ENCODE measurements at regions not wholly inside any gene's neighbourhood (a gene's known extent, or its start where the extent isn't known, plus 50 kb on each side); places are given as distances from the start of the nearest gene placed in this dataset.

- DNase-seq (ENCODE audit: low read depth in 3 of 3, low spot score in 2 of 3): no peak
Observed at GRCh38 chr13:47459512-47459911, 541.6 kb downstream of the SUCLA2 start.

DNA sequence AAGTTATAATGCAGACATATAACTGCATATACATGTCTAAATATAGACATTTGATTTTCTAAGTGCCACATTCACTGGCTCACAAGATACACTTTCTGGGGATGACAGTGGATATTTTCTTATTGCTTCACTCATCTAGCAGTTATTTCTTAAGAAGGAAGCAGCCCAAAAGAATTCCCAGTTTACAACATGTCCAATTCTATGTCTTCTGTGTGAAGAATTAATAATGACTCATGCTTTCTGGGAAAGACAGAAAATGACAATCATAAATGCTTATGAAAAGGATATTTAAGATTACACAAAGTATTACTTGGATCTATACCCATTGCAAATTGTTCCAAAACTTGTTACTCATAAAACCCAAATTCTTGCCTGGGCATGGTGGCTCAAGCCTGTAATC is 543.4 kb downstream of the SUCLA2 start:
- DNase-seq (ENCODE audit: low read depth in 3 of 3, low spot score in 2 of 3): no peak

- no peak for DNase-seq (ENCODE audit: low read depth in 3 of 3, low spot score in 2 of 3)
Observed at GRCh38 chr13:47455626-47456025, 545.4 kb downstream of the SUCLA2 start.

- DNase-seq (ENCODE audit: low read depth in 3 of 3, low spot score in 2 of 3): no peak
Observed at GRCh38 chr13:47454986-47455385, 546.1 kb downstream of the SUCLA2 start.

- DNase-seq (ENCODE audit: low read depth in 3 of 3, low spot score in 2 of 3): no peak
Observed at GRCh38 chr13:47437406-47437805, 540.6 kb upstream of the HTR2A start.

DNA sequence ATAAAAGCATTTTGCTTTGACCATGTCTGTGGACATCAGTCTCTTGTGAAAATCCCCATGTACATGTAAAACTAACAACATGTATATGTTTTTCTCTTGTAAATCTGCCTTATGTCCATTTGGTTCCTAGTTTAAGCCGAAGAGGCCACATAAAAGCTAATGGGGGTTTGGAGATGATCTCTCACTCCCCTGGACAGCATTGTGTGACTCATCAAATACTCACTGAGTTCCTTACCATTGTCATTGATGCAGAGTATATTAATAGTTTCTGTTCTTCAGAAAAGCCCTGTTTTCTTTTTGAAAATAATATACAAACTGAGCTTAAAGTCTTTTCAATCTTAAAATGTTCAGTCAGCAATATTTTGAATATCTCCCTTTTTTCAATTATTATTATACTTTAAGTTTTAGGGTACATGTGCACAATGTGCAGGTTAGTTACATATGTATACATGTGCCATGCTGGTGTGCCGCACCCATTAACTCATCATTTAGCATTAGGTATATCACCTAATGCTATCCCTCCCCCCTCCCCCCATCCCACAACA is 536.7 kb upstream of the HTR2A start:
- no peak for DNase-seq (ENCODE audit: low read depth in 3 of 3, low spot score in 2 of 3)

- no peak for DNase-seq (ENCODE audit: low read depth in 3 of 3, low spot score in 2 of 3)
Observed at GRCh38 chr13:47426126-47426849, 529.4 kb upstream of the HTR2A start.

DNA sequence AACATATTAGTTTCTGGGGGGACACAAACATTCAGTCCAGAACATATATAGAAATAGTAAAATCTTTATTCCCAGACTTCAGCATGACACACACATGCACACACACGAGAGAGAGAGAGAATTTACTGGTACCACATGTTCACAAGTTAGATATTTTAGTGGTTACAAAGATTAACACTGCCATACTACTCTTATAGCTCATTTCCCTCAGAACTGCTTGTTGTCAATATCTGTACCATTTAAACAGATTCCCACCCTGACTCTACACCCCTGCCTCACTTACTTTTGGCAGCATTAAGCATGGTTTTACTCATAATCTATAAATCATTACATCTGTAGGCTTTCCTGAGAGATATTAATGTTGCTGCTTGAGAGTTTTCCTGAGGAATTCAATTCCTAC is 524.7 kb upstream of the HTR2A start:
- DNase-seq (ENCODE audit: low read depth in 3 of 3, low spot score in 2 of 3): no peak

DNA sequence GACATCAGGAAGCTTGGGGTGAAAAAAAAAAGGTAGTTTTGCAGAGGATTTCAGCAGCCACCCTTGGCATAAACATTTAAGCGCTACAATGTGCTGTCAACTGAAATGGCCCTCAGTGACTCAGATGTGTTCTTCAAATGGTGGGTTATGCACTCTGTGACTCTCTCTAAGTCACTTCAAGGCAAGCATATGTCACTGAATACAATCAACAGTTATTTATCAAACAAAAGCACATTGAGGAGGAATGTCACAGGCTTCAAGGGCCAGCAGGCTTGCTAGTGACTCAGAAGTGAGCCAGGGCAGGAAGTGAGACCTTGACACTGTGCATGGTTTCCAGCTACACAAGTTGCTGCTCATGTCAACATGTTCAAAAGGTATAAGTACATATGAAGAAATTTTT is 523.7 kb upstream of the HTR2A start:
- no peak for DNase-seq (ENCODE audit: low read depth in 3 of 3, low spot score in 2 of 3)

DNA sequence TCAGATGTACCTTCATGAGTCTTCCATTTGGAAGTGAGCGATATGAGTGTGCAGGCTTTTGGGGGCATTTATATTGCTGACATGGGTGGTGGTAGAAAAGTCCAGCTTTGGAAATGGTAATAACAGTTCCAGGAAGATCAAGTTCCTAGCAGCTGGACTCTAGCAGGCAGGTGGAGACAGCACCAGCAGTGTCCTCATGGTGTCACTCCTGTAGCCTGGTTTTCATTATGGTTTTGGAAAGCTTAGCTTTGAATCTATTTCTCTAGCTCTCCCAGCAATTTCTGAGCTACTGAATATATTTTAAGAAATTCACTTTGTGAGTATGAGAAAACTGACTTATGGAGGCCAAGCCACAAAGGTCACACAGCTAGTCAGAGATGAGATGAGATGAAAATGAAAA is 523.2 kb upstream of the HTR2A start:
- no peak for DNase-seq (ENCODE audit: low read depth in 3 of 3, low spot score in 2 of 3)

DNA sequence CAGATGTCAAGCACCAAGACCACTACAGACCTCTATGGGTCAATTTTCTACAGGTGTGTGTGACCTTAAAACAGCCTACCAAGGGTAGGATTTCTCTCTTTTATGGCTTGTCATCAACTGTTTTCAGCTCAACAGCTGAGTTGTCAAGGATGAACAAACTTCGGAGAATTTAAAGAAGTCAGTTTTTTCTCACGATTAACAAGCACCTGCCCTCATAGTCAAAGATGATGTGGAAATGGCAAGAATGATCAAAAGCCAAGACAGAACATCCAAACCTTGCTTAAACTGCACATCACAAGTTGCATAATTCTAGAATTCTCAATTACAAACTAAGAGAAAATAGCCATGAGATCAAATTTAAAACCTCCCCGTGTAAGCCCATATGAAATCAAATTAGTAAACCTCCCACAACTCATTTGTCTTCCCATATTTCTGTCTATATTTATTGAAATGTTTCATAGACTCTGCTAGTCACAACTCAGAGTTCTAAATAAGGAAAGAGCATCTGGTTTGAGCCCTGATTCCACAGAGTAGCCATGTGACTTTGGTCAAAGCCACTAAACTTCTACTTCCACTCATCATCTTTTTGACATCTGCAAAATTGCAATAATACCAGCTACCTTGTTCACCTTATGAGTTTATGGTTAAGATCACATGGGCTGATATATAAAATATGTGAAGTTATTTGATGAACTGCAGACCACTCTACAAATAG is 521.5 kb upstream of the HTR2A start:
- no peak for DNase-seq (ENCODE audit: low read depth in 3 of 3, low spot score in 2 of 3)

- no peak for DNase-seq (ENCODE audit: low read depth in 3 of 3, low spot score in 2 of 3)
Observed at GRCh38 chr13:47417485-47417884, 520.6 kb upstream of the HTR2A start.

DNA sequence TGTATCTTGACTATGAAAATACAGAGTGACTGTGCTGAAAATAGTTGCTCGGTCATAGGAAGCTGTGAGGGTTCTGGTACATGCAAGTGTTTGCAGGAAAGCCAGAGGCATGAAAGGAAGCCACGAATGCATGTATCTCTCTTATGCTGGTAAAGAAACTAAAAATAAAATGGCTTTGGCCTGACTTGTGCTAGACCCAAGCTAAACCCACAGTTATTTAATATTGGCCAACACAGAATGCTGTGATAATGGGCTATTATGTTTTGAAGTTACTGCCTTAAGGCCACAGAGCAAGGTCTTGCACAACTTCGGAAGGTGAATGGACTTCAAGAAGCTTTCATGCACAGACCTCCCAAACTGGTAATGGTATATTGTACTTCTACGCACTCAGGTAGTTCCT is 518.2 kb upstream of the HTR2A start:
- DNase-seq (ENCODE audit: low read depth in 3 of 3, low spot score in 2 of 3): no peak

GRCh38 chr13:47413526-47413925 is 516.7 kb upstream of the HTR2A start:
- no peak for DNase-seq (ENCODE audit: low read depth in 3 of 3, low spot score in 2 of 3)

DNA sequence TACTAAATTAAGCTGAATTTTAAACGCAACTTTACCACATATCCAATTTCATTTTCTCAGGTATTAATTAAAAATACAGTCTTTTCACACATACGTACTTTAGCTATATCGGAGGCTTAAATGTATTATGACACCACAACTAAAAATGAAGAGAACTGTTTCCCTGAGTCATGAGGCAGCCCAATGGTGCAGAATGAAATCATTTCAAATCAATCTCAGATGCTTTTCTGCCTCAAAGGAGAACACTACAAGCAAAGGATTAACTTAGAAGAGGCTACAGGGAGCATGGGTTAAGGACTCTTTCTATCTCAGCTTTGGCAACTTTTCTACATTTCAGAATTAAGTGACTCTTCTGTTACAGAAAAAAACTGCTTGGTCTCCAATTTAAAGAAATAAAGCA is 516.3 kb upstream of the HTR2A start:
- no peak for DNase-seq (ENCODE audit: low read depth in 3 of 3, low spot score in 2 of 3)

DNA sequence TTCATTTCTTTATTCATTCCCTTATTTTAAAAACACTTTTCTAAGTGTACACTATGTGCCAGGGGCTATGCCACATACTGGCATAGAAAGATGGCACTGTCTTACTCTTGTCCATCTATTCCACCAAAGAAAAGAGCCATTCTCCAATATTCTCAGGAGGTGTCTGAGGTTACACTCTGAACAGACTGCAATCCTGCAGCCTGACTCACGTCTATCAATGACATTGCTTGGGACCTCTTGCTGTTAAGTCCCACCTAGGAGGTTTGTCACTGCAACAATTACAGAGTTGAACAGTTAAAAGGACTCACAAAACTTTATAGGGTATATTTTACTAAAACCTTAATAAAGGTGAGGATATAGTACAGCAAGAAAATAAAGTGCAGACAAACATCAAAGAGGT is 512.9 kb upstream of the HTR2A start:
- DNase-seq (ENCODE audit: low read depth in 3 of 3, low spot score in 2 of 3): no peak

GRCh38 chr13:47408546-47409319 is 511.9 kb upstream of the HTR2A start:
- no peak for DNase-seq (ENCODE audit: low read depth in 3 of 3, low spot score in 2 of 3)

- no peak for DNase-seq (ENCODE audit: low read depth in 3 of 3, low spot score in 2 of 3)
Observed at GRCh38 chr13:47407808-47408207, 511.0 kb upstream of the HTR2A start.

GRCh38 chr13:47399599-47399998 is 502.7 kb upstream of the HTR2A start:
- DNase-seq (ENCODE audit: low read depth in 3 of 3, low spot score in 2 of 3): no peak

GRCh38 chr13:47397739-47398138 is 500.9 kb upstream of the HTR2A start:
- DNase-seq (ENCODE audit: low read depth in 3 of 3, low spot score in 2 of 3): no peak

DNA sequence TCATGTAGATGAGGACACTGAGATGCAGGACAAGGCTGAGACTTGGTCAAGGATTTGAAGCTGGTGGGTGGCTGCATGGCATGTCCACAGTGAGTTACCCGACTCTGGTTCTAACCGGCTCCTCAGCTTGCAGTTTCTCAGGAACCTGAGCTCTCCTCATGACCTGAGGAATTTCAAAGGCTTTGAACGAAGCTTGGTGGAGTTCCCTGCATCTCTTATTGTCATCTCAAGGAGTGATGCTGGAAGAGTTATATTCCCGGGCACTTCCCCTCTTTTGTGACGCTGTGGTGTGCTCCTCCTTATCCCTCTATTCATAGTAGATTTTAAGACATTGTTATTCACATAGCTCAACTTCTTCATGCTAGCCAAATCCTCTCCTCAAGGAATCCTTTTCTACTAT is 500.1 kb upstream of the HTR2A start:
- no peak for DNase-seq (ENCODE audit: low read depth in 3 of 3, low spot score in 2 of 3)

DNA sequence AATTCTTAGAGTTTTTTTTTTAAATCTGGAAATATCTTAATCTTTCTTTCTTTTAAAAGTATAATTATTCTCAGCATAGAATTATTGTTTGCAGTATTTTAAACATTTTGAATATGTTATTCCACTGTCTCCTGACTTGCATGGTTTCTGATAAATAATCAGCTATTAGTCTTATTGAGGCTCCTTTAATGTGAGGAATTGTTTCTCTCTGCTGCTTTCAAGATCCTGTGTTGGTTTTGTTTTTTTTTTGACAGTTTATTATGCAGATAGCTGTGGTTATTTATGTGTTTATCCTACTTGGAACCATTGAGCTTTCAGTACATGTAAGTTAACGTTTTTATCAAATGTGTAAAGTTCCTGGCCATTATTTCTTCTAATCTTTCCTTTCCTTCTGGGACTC is 477.9 kb upstream of the HTR2A start:
- DNase-seq (ENCODE audit: low read depth in 3 of 3, low spot score in 2 of 3): no peak
